ENCODE measurements at regions not wholly inside any gene's neighbourhood (a gene's known extent, or its start where the extent isn't known, plus 50 kb on each side); places are given as distances from the start of the nearest gene placed in this dataset.

- no peak overlapping the region for H2AK5ac ChIP-seq (ENCODE audit: low read length)
- H4K91ac ChIP-seq (ENCODE audit: low read depth, low read length): no peak overlapping the region
- no peak overlapping the region for H4K12ac ChIP-seq (ENCODE audit: low read depth, low read length)
- H3K4me2 ChIP-seq (ENCODE audit: low read length): no peak overlapping the region
- H3K14ac ChIP-seq (ENCODE audit: low read length): no peak overlapping the region
- no CpG with 5 or more reads among the region's 4 CpGs for WGBS (ENCODE audit: extremely low coverage, insufficient coverage, insufficient read length)
- no peak overlapping the region for H3K23ac ChIP-seq (ENCODE audit: low read length)
- H3K27me3 ChIP-seq (ENCODE audit: insufficient read depth, low read length): no peaks in the 10 kb centered on the region
- H3K9ac ChIP-seq (ENCODE audit: low read length): no peak overlapping the region
- no peak overlapping the region for H3K4ac ChIP-seq (ENCODE audit: low read depth, low read length)
- no peak overlapping the region for H4K8ac ChIP-seq (ENCODE audit: low read depth, low read length)
- no peak overlapping the region for H3K18ac ChIP-seq (ENCODE audit: low read length)
- DNase-seq: peak; percentile 40 to 92
- no peaks in the 10 kb centered on the region for H3K79me1 ChIP-seq (ENCODE audit: low read length)
- no peak overlapping the region for H2BK12ac ChIP-seq (ENCODE audit: low read length)
- H3K79me2 ChIP-seq (ENCODE audit: control insufficient read depth, insufficient read depth, low read length, poor library complexity): no peaks in the 10 kb centered on the region
- H2AFZ ChIP-seq (ENCODE audit: insufficient read depth, low read length, poor library complexity): no peak overlapping the region
- H3K27ac ChIP-seq (ENCODE audit: low read depth, low read length): peak overlapping the region; percentile 32
- no peak overlapping the region for H2BK5ac ChIP-seq (ENCODE audit: low read depth, low read length, poor library complexity)
- no peak overlapping the region for H3K4me3 ChIP-seq (ENCODE audit: low read depth, low read length)
- no peaks in the 10 kb centered on the region for H3K9me3 ChIP-seq (ENCODE audit: insufficient read depth, low read depth, low read length)
- no peaks in the 10 kb centered on the region for H3K36me3 ChIP-seq (ENCODE audit: control insufficient read depth in 1 of 2, insufficient read depth in 2 of 2, low read length in 2 of 2)
- H3K4me1 ChIP-seq (ENCODE audit: control insufficient read depth in 1 of 2, insufficient read depth in 2 of 2, low read length in 2 of 2): peaks cover 0 to 5% of the 10 kb centered on the region in 2 experiments
- no peak overlapping the region for H2BK120ac ChIP-seq (ENCODE audit: insufficient read depth, low read length, poor library complexity)
Observed at GRCh38 chr1:99457381-99458165, 188.3 kb upstream of the PALMD start.

GRCh38 chr1:99461499-99461898 is 184.4 kb upstream of the PALMD start:
- Histone ChIP-seq H4K91ac (ENCODE audit: low read depth, low read length) (no peak overlapping the region), H2AFZ (ENCODE audit: insufficient read depth, low read length, poor library complexity) (no peak overlapping the region), H2BK12ac (ENCODE audit: low read length) (no peak overlapping the region), H2BK5ac (ENCODE audit: low read depth, low read length, poor library complexity) (no peak overlapping the region), H4K8ac (ENCODE audit: low read depth, low read length) (no peak overlapping the region), H2BK120ac (ENCODE audit: insufficient read depth, low read length, poor library complexity) (no peak overlapping the region), H2AK5ac (ENCODE audit: low read length) (no peak overlapping the region), H3K4me1 (ENCODE audit: control insufficient read depth in 1 of 2, insufficient read depth in 2 of 2, low read length in 2 of 2) (peaks cover 20 to 25% of the 10 kb centered on the region in 2 experiments), H3K4ac (ENCODE audit: low read depth, low read length) (no peak overlapping the region), H4K12ac (ENCODE audit: low read depth, low read length) (no peak overlapping the region), H3K18ac (ENCODE audit: low read length) (no peak overlapping the region), H3K79me2 (ENCODE audit: control insufficient read depth, insufficient read depth, low read length, poor library complexity) (peaks cover 1% of the 10 kb centered on the region), H3K79me1 (ENCODE audit: low read length) (peaks cover 16% of the 10 kb centered on the region), H3K4me3 (ENCODE audit: low read depth, low read length) (no peak overlapping the region), H3K27ac (ENCODE audit: low read depth, low read length) (no peak overlapping the region), H3K23ac (ENCODE audit: low read length) (no peak overlapping the region), H3K9ac (ENCODE audit: low read length) (no peak overlapping the region), H3K9me3 (ENCODE audit: insufficient read depth, low read depth, low read length) (no peaks in the 10 kb centered on the region), H3K14ac (ENCODE audit: low read length) (no peak overlapping the region), H3K36me3 (ENCODE audit: control insufficient read depth in 1 of 2, insufficient read depth in 2 of 2, low read length in 2 of 2) (no peaks in the 10 kb centered on the region), H3K27me3 (ENCODE audit: insufficient read depth, low read length) (no peaks in the 10 kb centered on the region), H3K4me2 (ENCODE audit: low read length) (no peak overlapping the region)
- DNase-seq: no peak
- WGBS (ENCODE audit: extremely low coverage, insufficient coverage, insufficient read length): no CpG with 5 or more reads among the region's 2 CpGs

GRCh38 chr1:99464738-99465137 is 181.2 kb upstream of the PALMD start:
- Histone ChIP-seq H3K79me2 (ENCODE audit: control insufficient read depth, insufficient read depth, low read length, poor library complexity) (peaks cover 1% of the 10 kb centered on the region), H3K36me3 (ENCODE audit: control insufficient read depth in 1 of 2, insufficient read depth in 2 of 2, low read length in 2 of 2) (no peaks in the 10 kb centered on the region), H2AFZ (ENCODE audit: insufficient read depth, low read length, poor library complexity) (no peak overlapping the region), H3K18ac (ENCODE audit: low read length) (peak overlapping the region; percentile 45), H3K4me2 (ENCODE audit: low read length) (peak overlapping the region; percentile 24), H3K27me3 (ENCODE audit: insufficient read depth, low read length) (no peaks in the 10 kb centered on the region), H3K27ac (ENCODE audit: low read depth, low read length) (peak overlapping the region; percentile 77), H4K12ac (ENCODE audit: low read depth, low read length) (no peak overlapping the region), H3K14ac (ENCODE audit: low read length) (peak overlapping the region; percentile 76), H2AK5ac (ENCODE audit: low read length) (no peak overlapping the region), H4K91ac (ENCODE audit: low read depth, low read length) (peak overlapping the region; percentile 63), H3K23ac (ENCODE audit: low read length) (no peak overlapping the region), H2BK12ac (ENCODE audit: low read length) (peak overlapping the region; percentile 59), H3K79me1 (ENCODE audit: low read length) (peaks cover 19% of the 10 kb centered on the region), H3K4me3 (ENCODE audit: low read depth, low read length) (no peak overlapping the region), H3K9ac (ENCODE audit: low read length) (no peak overlapping the region), H3K4ac (ENCODE audit: low read depth, low read length) (peak overlapping the region; percentile 34), H3K4me1 (ENCODE audit: control insufficient read depth in 1 of 2, insufficient read depth in 2 of 2, low read length in 2 of 2) (peaks cover 20 to 23% of the 10 kb centered on the region in 2 experiments), H4K8ac (ENCODE audit: low read depth, low read length) (no peak overlapping the region), H2BK5ac (ENCODE audit: low read depth, low read length, poor library complexity) (peak overlapping the region; percentile 78), H2BK120ac (ENCODE audit: insufficient read depth, low read length, poor library complexity) (peak overlapping the region; percentile 88), H3K9me3 (ENCODE audit: insufficient read depth, low read depth, low read length) (no peaks in the 10 kb centered on the region)
- DNase-seq: no peak
- WGBS (ENCODE audit: extremely low coverage, insufficient coverage, insufficient read length): no CpG with 5 or more reads among the region's 1 CpG

GRCh38 chr1:99465176-99465900 is 180.6 kb upstream of the PALMD start:
- Histone ChIP-seq H2AK5ac (ENCODE audit: low read length) (peak overlapping the region; percentile 96), H3K9ac (ENCODE audit: low read length) (no peak overlapping the region)
- no CpG with 5 or more reads among the region's 3 CpGs for WGBS (ENCODE audit: extremely low coverage, insufficient coverage, insufficient read length)

More at GRCh38 chr1:99465176-99465900, 180.6 kb upstream of the PALMD start:
- peak overlapping the region; percentile 70 for H3K18ac ChIP-seq (ENCODE audit: low read length)
- H3K79me1 ChIP-seq (ENCODE audit: low read length): peaks cover 19% of the 10 kb centered on the region
- DNase-seq: peak; percentile 77 to 92
- peak overlapping the region; percentile 93 for H2BK12ac ChIP-seq (ENCODE audit: low read length)
- H2BK5ac ChIP-seq (ENCODE audit: low read depth, low read length, poor library complexity): peak overlapping the region; percentile 78
- peak overlapping the region; percentile 86 for H4K91ac ChIP-seq (ENCODE audit: low read depth, low read length)
- peak overlapping the region; percentile 84 for H3K14ac ChIP-seq (ENCODE audit: low read length)
- peak overlapping the region; percentile 90 for H3K4ac ChIP-seq (ENCODE audit: low read depth, low read length)
- no peaks in the 10 kb centered on the region for H3K9me3 ChIP-seq (ENCODE audit: insufficient read depth, low read depth, low read length)
- H3K27me3 ChIP-seq (ENCODE audit: insufficient read depth, low read length): no peaks in the 10 kb centered on the region
- peak overlapping the region; percentile 38 for H3K4me2 ChIP-seq (ENCODE audit: low read length)
- no peak overlapping the region for H4K12ac ChIP-seq (ENCODE audit: low read depth, low read length)
- peak overlapping the region; percentile 68 for H4K8ac ChIP-seq (ENCODE audit: low read depth, low read length)
- H3K79me2 ChIP-seq (ENCODE audit: control insufficient read depth, insufficient read depth, low read length, poor library complexity): peaks cover 1% of the 10 kb centered on the region
- no peaks in the 10 kb centered on the region for H3K36me3 ChIP-seq (ENCODE audit: control insufficient read depth in 1 of 2, insufficient read depth in 2 of 2, low read length in 2 of 2)
- no peak overlapping the region for H3K4me3 ChIP-seq (ENCODE audit: low read depth, low read length)
- H3K23ac ChIP-seq (ENCODE audit: low read length): no peak overlapping the region
- no peak overlapping the region for H2AFZ ChIP-seq (ENCODE audit: insufficient read depth, low read length, poor library complexity)
- H3K4me1 ChIP-seq (ENCODE audit: control insufficient read depth in 1 of 2, insufficient read depth in 2 of 2, low read length in 2 of 2): peaks cover 20 to 23% of the 10 kb centered on the region in 2 experiments
- H3K27ac ChIP-seq (ENCODE audit: low read depth, low read length): peak overlapping the region; percentile 80
- H2BK120ac ChIP-seq (ENCODE audit: insufficient read depth, low read length, poor library complexity): peak overlapping the region; percentile 89
